ENCODE measurements at regions not wholly inside any gene's neighbourhood (a gene's known extent, or its start where the extent isn't known, plus 50 kb on each side); places are given as distances from the start of the nearest gene placed in this dataset.

- H3K9me3 Mint-ChIP-seq: peaks cover 32% of the 10 kb centered on the region
- no peak overlapping the region for H3K27ac Mint-ChIP-seq (ENCODE audit: low read depth)
- no peaks in the 10 kb centered on the region for H3K27me3 Mint-ChIP-seq
- no peak overlapping the region for H3K4me3 Mint-ChIP-seq
- no peaks in the 10 kb centered on the region for H3K4me1 Mint-ChIP-seq
- DNase-seq (ENCODE audit: low spot score in 2 of 2) (no peak), ATAC-seq (replicated peaks; ENCODE audit: extremely low read depth, poor library complexity, severe bottlenecking) (no peak)
- no peaks in the 10 kb centered on the region for H3K36me3 Mint-ChIP-seq (ENCODE audit: insufficient read depth)
Observed at GRCh38 chr4:59195839-59196238, 2004.3 kb upstream of the ADGRL3 start.

- no peaks in the 10 kb centered on the region for H3K4me1 Mint-ChIP-seq
- no peaks in the 10 kb centered on the region for H3K27me3 Mint-ChIP-seq
- H3K36me3 Mint-ChIP-seq (ENCODE audit: insufficient read depth): no peaks in the 10 kb centered on the region
- no peak for ATAC-seq (replicated peaks; ENCODE audit: extremely low read depth, poor library complexity, severe bottlenecking)
- DNase-seq (ENCODE audit: low spot score in 2 of 2): no peak
- H3K27ac Mint-ChIP-seq (ENCODE audit: low read depth): no peak overlapping the region
- H3K9me3 Mint-ChIP-seq: peaks cover 37% of the 10 kb centered on the region
- H3K4me3 Mint-ChIP-seq: no peak overlapping the region
Observed at GRCh38 chr4:59200992-59201391, 1999.1 kb upstream of the ADGRL3 start.

DNA sequence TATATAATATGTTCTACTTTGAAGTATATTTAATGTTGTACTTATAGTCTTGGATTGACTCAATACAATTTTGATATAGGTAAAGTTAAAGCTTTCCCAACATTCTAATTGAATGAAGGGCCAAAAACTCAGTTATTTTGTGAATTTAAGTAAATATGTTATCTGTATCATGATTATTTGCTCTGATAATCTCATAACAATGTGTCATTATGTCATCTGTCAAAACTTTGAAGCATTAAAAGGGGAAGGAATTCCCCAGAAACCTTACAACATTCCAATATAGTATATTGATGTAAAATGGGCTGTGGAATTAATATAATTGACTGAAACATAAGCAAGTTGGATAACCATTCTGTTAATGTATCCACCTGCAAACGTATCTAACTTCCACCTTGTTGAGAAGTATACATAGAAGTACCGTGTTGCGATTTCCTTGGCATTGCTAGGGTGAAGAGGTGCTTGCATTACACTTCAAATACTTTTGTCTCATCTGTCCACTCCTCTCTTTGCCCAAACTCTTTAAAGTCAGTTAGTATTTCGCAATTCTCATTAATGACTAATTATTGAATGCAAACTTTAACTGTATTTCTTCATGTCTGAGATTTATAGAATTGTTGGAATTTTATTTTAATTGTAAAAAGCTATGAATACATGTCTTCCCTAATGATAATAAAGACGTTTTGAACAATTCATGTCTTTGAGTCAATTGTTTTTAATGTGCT lies 1982.1 kb upstream of the ADGRL3 start:
- Mint-ChIP-seq H3K27me3 (no peaks in the 10 kb centered on the region), H3K4me1 (no peaks in the 10 kb centered on the region), H3K27ac (ENCODE audit: low read depth) (no peak overlapping the region), H3K9me3 (peaks cover 23% of the 10 kb centered on the region), H3K4me3 (no peak overlapping the region), H3K36me3 (ENCODE audit: insufficient read depth) (no peaks in the 10 kb centered on the region)
- ATAC-seq (replicated peaks; ENCODE audit: extremely low read depth, poor library complexity, severe bottlenecking) (no peak), DNase-seq (ENCODE audit: low spot score in 2 of 2) (no peak)

- no peak overlapping the region for H3K27ac Mint-ChIP-seq (ENCODE audit: low read depth)
Observed at GRCh38 chr4:59222221-59222620, 1977.9 kb upstream of the ADGRL3 start.

DNA sequence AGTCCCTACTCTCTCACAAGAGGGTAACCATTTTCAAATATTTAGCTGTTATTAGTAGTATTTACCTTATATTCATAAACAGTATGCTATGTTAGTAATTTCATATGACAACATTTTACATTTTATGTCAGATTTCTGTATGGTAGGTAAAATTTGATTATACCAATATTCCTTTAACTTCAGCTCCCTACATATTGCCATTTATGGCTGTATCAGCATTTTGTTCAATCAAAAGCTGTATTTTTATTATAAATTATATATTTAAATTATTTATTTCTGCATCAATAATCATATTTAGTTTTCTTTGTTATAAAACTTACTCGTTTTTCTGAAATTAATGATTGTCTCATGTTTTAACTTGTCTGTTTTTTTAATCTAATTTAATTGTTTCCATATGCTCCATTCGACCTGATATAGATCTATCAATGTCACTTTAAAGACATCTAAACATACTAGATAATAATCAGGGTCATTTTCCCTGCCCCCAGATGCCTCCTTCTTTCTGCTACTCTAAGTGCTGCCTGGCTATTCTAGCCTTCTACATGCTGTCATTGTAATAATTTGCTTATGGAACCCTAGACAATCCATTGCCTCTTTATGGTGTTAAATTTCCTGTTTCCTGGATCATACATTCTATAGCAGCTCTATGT lies 1976.7 kb upstream of the ADGRL3 start:
- Mint-ChIP-seq H3K27me3 (no peaks in the 10 kb centered on the region), H3K4me1 (no peaks in the 10 kb centered on the region), H3K27ac (ENCODE audit: low read depth) (no peak overlapping the region), H3K4me3 (no peak overlapping the region), H3K9me3 (peaks cover 16% of the 10 kb centered on the region), H3K36me3 (ENCODE audit: insufficient read depth) (no peaks in the 10 kb centered on the region)
- ATAC-seq (replicated peaks; ENCODE audit: extremely low read depth, poor library complexity, severe bottlenecking) (no peak), DNase-seq (ENCODE audit: low spot score in 2 of 2) (no peak)

More at GRCh38 chr4:59222221-59222620, 1977.9 kb upstream of the ADGRL3 start:
- DNase-seq (ENCODE audit: low spot score in 2 of 2): no peak
- no peak overlapping the region for H3K4me3 Mint-ChIP-seq
- H3K27me3 Mint-ChIP-seq: no peaks in the 10 kb centered on the region
- peaks cover 19% of the 10 kb centered on the region for H3K9me3 Mint-ChIP-seq
- no peaks in the 10 kb centered on the region for H3K4me1 Mint-ChIP-seq
- no peaks in the 10 kb centered on the region for H3K36me3 Mint-ChIP-seq (ENCODE audit: insufficient read depth)
- ATAC-seq (replicated peaks; ENCODE audit: extremely low read depth, poor library complexity, severe bottlenecking): no peak

DNA sequence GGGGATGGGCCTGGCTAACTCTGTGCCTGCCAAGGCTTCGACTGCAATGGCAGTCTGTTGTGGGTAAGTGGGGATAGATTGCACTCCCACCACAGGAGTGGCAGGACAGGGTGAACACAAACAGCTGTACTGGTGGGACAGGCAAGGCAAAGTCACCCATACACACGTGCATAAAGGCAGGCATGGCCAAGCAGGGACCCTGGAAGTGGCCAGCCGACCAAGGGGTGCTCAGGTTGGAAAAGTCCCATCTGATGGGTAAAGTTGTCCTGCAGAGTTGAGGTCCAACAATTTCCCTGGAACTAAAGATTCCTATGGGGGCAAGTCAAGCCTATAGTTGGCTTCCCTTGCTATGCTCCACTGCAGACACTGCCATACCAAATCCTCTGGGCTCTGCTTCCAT lies 1961.9 kb upstream of the ADGRL3 start:
- no peaks in the 10 kb centered on the region for H3K36me3 Mint-ChIP-seq (ENCODE audit: insufficient read depth)
- ATAC-seq (replicated peaks; ENCODE audit: extremely low read depth, poor library complexity, severe bottlenecking): no peak
- H3K4me1 Mint-ChIP-seq: no peaks in the 10 kb centered on the region
- H3K27ac Mint-ChIP-seq (ENCODE audit: low read depth): no peak overlapping the region
- H3K4me3 Mint-ChIP-seq: no peak overlapping the region
- H3K27me3 Mint-ChIP-seq: no peaks in the 10 kb centered on the region
- H3K9me3 Mint-ChIP-seq: peaks cover 29% of the 10 kb centered on the region
- DNase-seq (ENCODE audit: low spot score in 2 of 2): no peak

- H3K4me3 Mint-ChIP-seq: no peak overlapping the region
Observed at GRCh38 chr4:59240011-59240410, 1960.1 kb upstream of the ADGRL3 start.

DNA sequence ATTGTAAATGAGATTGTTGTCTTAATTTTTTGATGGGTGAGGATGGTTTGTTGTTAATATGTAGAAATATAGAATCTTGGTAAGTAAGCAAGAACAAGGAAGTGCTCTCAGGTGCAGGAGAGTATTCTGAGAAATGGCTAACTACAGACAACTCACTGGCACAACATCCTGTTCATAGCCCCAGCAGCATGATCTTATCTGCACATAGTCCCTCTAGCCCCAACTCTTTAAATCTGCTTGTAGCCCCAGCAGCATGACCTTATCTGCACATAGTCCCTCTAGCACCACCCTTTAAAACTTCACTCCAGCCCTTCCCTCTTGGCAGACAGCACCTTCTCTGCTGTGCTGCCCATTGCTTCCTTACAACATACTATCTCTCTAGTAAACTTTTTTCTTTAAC lies 1957.1 kb upstream of the ADGRL3 start:
- ATAC-seq (replicated peaks; ENCODE audit: extremely low read depth, poor library complexity, severe bottlenecking) (no peak), DNase-seq (ENCODE audit: low spot score in 2 of 2) (no peak)
- Mint-ChIP-seq H3K27ac (ENCODE audit: low read depth) (no peak overlapping the region), H3K4me1 (no peaks in the 10 kb centered on the region), H3K27me3 (no peaks in the 10 kb centered on the region), H3K36me3 (ENCODE audit: insufficient read depth) (no peaks in the 10 kb centered on the region), H3K4me3 (no peak overlapping the region), H3K9me3 (peaks cover 21% of the 10 kb centered on the region)

More at GRCh38 chr4:59240011-59240410, 1960.1 kb upstream of the ADGRL3 start:
- ATAC-seq (replicated peaks; ENCODE audit: extremely low read depth, poor library complexity, severe bottlenecking): no peak
- H3K27me3 Mint-ChIP-seq: no peaks in the 10 kb centered on the region
- H3K9me3 Mint-ChIP-seq: peaks cover 21% of the 10 kb centered on the region
- DNase-seq (ENCODE audit: low spot score in 2 of 2): no peak
- no peak overlapping the region for H3K27ac Mint-ChIP-seq (ENCODE audit: low read depth)
- no peaks in the 10 kb centered on the region for H3K4me1 Mint-ChIP-seq
- H3K36me3 Mint-ChIP-seq (ENCODE audit: insufficient read depth): no peaks in the 10 kb centered on the region

DNA sequence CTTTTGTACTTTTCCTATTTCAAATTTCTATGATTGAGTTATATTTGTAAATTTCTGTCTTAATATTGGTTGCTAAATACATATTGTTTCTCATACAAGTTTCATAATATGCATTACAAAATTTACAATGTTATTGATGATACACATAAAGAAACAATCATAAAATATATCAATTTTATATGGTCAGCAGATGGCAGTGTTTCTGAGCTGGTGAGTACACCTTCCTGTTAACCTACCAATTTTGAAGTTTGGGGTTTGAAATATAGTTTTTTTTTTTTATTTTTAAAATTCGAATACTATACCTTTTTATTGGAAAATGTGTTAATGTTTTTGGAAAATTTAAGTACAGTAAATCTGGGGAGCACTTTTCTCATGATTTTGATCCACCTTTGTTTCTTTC lies 1953.1 kb upstream of the ADGRL3 start:
- H3K27ac Mint-ChIP-seq (ENCODE audit: low read depth): no peak overlapping the region
- H3K4me3 Mint-ChIP-seq: no peak overlapping the region
- peaks cover 11% of the 10 kb centered on the region for H3K9me3 Mint-ChIP-seq
- H3K36me3 Mint-ChIP-seq (ENCODE audit: insufficient read depth): no peaks in the 10 kb centered on the region
- H3K27me3 Mint-ChIP-seq: no peaks in the 10 kb centered on the region
- DNase-seq (ENCODE audit: low spot score in 2 of 2) (no peak), ATAC-seq (replicated peaks; ENCODE audit: extremely low read depth, poor library complexity, severe bottlenecking) (no peak)
- no peaks in the 10 kb centered on the region for H3K4me1 Mint-ChIP-seq

- DNase-seq (ENCODE audit: low spot score in 2 of 2): no peak
- no peaks in the 10 kb centered on the region for H3K27me3 Mint-ChIP-seq
- no peaks in the 10 kb centered on the region for H3K4me1 Mint-ChIP-seq
- H3K4me3 Mint-ChIP-seq: no peak overlapping the region
- ATAC-seq (replicated peaks; ENCODE audit: extremely low read depth, poor library complexity, severe bottlenecking): no peak
- peaks cover 16% of the 10 kb centered on the region for H3K9me3 Mint-ChIP-seq
- no peaks in the 10 kb centered on the region for H3K36me3 Mint-ChIP-seq (ENCODE audit: insufficient read depth)
- no peak overlapping the region for H3K27ac Mint-ChIP-seq (ENCODE audit: low read depth)
Observed at GRCh38 chr4:59248313-59248712, 1951.8 kb upstream of the ADGRL3 start.

DNA sequence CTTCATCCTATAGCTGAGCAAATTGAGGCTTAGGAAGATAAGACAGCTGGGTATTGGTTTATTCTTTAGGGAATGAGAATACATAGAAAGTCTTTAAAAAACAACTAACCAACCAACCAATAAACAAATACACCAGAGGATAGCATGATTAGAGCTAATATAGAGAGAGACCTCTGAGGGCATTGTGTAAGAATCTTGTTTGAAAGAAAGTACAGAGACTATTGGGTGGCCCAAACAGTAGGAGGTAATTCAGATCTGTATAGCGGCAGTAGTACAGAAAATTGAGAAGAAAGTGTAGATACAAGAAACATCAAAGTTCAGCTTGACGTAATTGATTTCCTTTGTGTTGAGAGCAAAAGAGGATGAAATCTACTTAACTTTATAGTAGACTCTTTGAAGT lies 1951.0 kb upstream of the ADGRL3 start:
- Mint-ChIP-seq H3K27me3 (no peaks in the 10 kb centered on the region), H3K4me1 (no peaks in the 10 kb centered on the region), H3K4me3 (no peak overlapping the region), H3K9me3 (peaks cover 22% of the 10 kb centered on the region), H3K27ac (ENCODE audit: low read depth) (no peak overlapping the region), H3K36me3 (ENCODE audit: insufficient read depth) (no peaks in the 10 kb centered on the region)
- DNase-seq (ENCODE audit: low spot score in 2 of 2): no peak
- ATAC-seq (replicated peaks; ENCODE audit: extremely low read depth, poor library complexity, severe bottlenecking): no peak

GRCh38 chr4:59258002-59258401 lies 1942.1 kb upstream of the ADGRL3 start:
- no peaks in the 10 kb centered on the region for H3K4me1 Mint-ChIP-seq
- no peaks in the 10 kb centered on the region for H3K27me3 Mint-ChIP-seq
- no peaks in the 10 kb centered on the region for H3K36me3 Mint-ChIP-seq (ENCODE audit: insufficient read depth)

GRCh38 chr4:59307609-59308008 lies 1892.5 kb upstream of the ADGRL3 start:
- ATAC-seq (replicated peaks; ENCODE audit: extremely low read depth, poor library complexity, severe bottlenecking) (no peak), DNase-seq (ENCODE audit: low spot score in 2 of 2) (no peak)
- Mint-ChIP-seq H3K4me1 (no peaks in the 10 kb centered on the region), H3K4me3 (no peak overlapping the region), H3K27ac (ENCODE audit: low read depth) (no peak overlapping the region), H3K27me3 (no peaks in the 10 kb centered on the region), H3K36me3 (ENCODE audit: insufficient read depth) (no peaks in the 10 kb centered on the region), H3K9me3 (peaks cover 31% of the 10 kb centered on the region)

More at GRCh38 chr4:59258002-59258401, 1942.1 kb upstream of the ADGRL3 start:
- Mint-ChIP-seq H3K27ac (ENCODE audit: low read depth) (no peak overlapping the region), H3K9me3 (peaks cover 16% of the 10 kb centered on the region), H3K4me3 (no peak overlapping the region)
- DNase-seq (ENCODE audit: low spot score in 2 of 2) (no peak), ATAC-seq (replicated peaks; ENCODE audit: extremely low read depth, poor library complexity, severe bottlenecking) (no peak)
